Trophoblast cell (in vitro differentiated cells and primary cell): ENCODE measurements at regions not wholly inside any gene's neighbourhood (a gene's known extent, or its start where the extent isn't known, plus 50 kb on each side); places are given as distances from the start of the nearest gene placed in this dataset.

ENCODE experiments used
- DNase-seq, 2 donors: peaks; one replicate each; pipeline ENCODE4 v3.0.0-alpha.2; 2016
- H2AFZ ChIP-seq: 2 replicates; pipeline ENCODE4 v1.6.1; 2013; ENCODE audit warnings: low read length, moderate library complexity, mild to moderate bottlenecking; ENCODE audit not compliant: insufficient read depth, poor library complexity
- H2AK5ac ChIP-seq: 2 replicates; pipeline ENCODE4 v1.6.1; 2013; ENCODE audit warnings: mild to moderate bottlenecking, low read length
- H2BK120ac ChIP-seq: 2 replicates; pipeline ENCODE4 v1.6.1; 2013; ENCODE audit warnings: low read length, mild to moderate bottlenecking, moderate library complexity; ENCODE audit not compliant: insufficient read depth, poor library complexity
- H2BK12ac ChIP-seq: 2 replicates; pipeline ENCODE4 v1.6.1; 2013; ENCODE audit warnings: mild to moderate bottlenecking, low read length, moderate library complexity
- H2BK5ac ChIP-seq: 2 replicates; pipeline ENCODE4 v1.6.1; 2013; ENCODE audit warnings: low read length, low read depth, moderate library complexity, mild to moderate bottlenecking; ENCODE audit not compliant: poor library complexity
- H3K14ac ChIP-seq: 2 replicates; pipeline ENCODE4 v1.6.1; 2013; ENCODE audit warnings: mild to moderate bottlenecking, low read length
- H3K18ac ChIP-seq: 2 replicates; pipeline ENCODE4 v1.6.1; 2013; ENCODE audit warnings: mild to moderate bottlenecking, low read length
- H3K23ac ChIP-seq: 2 replicates; pipeline ENCODE4 v1.6.1; 2013; ENCODE audit warnings: low read length
- H3K27ac ChIP-seq: 2 replicates; pipeline ENCODE4 v1.5.1; 2013; ENCODE audit warnings: low read depth, mild to moderate bottlenecking, inconsistent platforms, low read length, moderate library complexity
- H3K27me3 ChIP-seq: 2 replicates; pipeline ENCODE4 v1.6.1; 2013; ENCODE audit warnings: inconsistent platforms, mild to moderate bottlenecking, low read length, moderate library complexity; ENCODE audit not compliant: insufficient read depth
- H3K36me3 ChIP-seq, 2 experiments: 1 replicate in 1 of 2; 2 replicates in 1 of 2; pipeline ENCODE4 v1.6.1; 2013; ENCODE audit warnings: low read length in 2 of 2, mild to moderate bottlenecking in 2 of 2, moderate library complexity in 1 of 2; ENCODE audit not compliant: insufficient read depth in 2 of 2, control insufficient read depth in 1 of 2
- H3K4ac ChIP-seq: 2 replicates; pipeline ENCODE4 v1.6.1; 2013; ENCODE audit warnings: low read depth, mild to moderate bottlenecking, low read length, moderate library complexity
- H3K4me1 ChIP-seq, 2 experiments: 1 replicate in 1 of 2; 2 replicates in 1 of 2; pipeline ENCODE4 v1.6.1; 2013; ENCODE audit warnings: low read length in 2 of 2, mild to moderate bottlenecking in 2 of 2, moderate library complexity in 1 of 2; ENCODE audit not compliant: insufficient read depth in 2 of 2, control insufficient read depth in 1 of 2
- H3K4me2 ChIP-seq: 2 replicates; pipeline ENCODE4 v1.6.1; 2013; ENCODE audit warnings: inconsistent platforms, mild to moderate bottlenecking, low read length, moderate library complexity
- H3K4me3 ChIP-seq: 2 replicates; pipeline ENCODE4 v1.5.1; 2013; ENCODE audit warnings: mild to moderate bottlenecking, low read depth, low read length, inconsistent platforms
- H3K79me1 ChIP-seq: one replicate; pipeline ENCODE4 v1.6.1; 2013; ENCODE audit warnings: low read length
- H3K79me2 ChIP-seq: 2 replicates; pipeline ENCODE4 v1.6.1; 2013; ENCODE audit warnings: low read length, mild to moderate bottlenecking; ENCODE audit not compliant: control insufficient read depth, insufficient read depth, poor library complexity
- H3K9ac ChIP-seq: 2 replicates; pipeline ENCODE4 v1.6.1; 2013; ENCODE audit warnings: mild to moderate bottlenecking, low read length
- H3K9me3 ChIP-seq: 2 replicates; pipeline ENCODE4 v1.6.1; 2013; ENCODE audit warnings: low read depth, mild to moderate bottlenecking, control low read depth, inconsistent platforms, low read length; ENCODE audit not compliant: insufficient read depth
- H4K12ac ChIP-seq: 2 replicates; pipeline ENCODE4 v1.6.1; 2013; ENCODE audit warnings: low read depth, mild to moderate bottlenecking, low read length, moderate library complexity
- H4K8ac ChIP-seq: 2 replicates; pipeline ENCODE4 v1.6.1; 2013; ENCODE audit warnings: low read depth, mild to moderate bottlenecking, low read length, moderate library complexity
- H4K91ac ChIP-seq: one replicate; pipeline ENCODE4 v1.6.1; 2013; ENCODE audit warnings: low read depth, mild to moderate bottlenecking, low read length, moderate library complexity
- WGBS: extraction: QIAGEN DNeasy Blood & Tissue Kit; methylation state at CpG from one replicate; pipeline ENCODE4 v1.1.7; 2013; ENCODE audit warnings: missing lambda C conversion rate; ENCODE audit not compliant: insufficient read length, insufficient coverage; ENCODE audit errors: extremely low coverage; 5-methylcytosine and 5-hydroxymethylcytosine counted together

- Histone ChIP-seq H2BK12ac (no peak overlapping the region), H4K8ac (no peak overlapping the region), H3K18ac (no peak overlapping the region), H3K4ac (no peak overlapping the region), H3K27ac (no peak overlapping the region), H2BK120ac (no peak overlapping the region), H3K4me2 (no peak overlapping the region), H2AFZ (no peak overlapping the region), H3K9ac (no peak overlapping the region), H3K9me3 (no peaks in the 10 kb centered on the region), H3K4me1 (no peaks in the 10 kb centered on the region), H3K14ac (no peak overlapping the region), H3K4me3 (no peak overlapping the region), H3K79me1 (no peaks in the 10 kb centered on the region), H3K27me3 (no peaks in the 10 kb centered on the region), H3K79me2 (no peaks in the 10 kb centered on the region), H4K12ac (no peak overlapping the region), H4K91ac (no peak overlapping the region), H2BK5ac (no peak overlapping the region), H3K23ac (no peak overlapping the region), H2AK5ac (no peak overlapping the region), H3K36me3 (no peaks in the 10 kb centered on the region)
- WGBS = 100% methylated on average over 1 of the region's 2 CpGs
- no peak for DNase-seq
These were observed 51.7 kb upstream of the RTL1 start for GRCh38 chr14:100955201-100955600.

DNA sequence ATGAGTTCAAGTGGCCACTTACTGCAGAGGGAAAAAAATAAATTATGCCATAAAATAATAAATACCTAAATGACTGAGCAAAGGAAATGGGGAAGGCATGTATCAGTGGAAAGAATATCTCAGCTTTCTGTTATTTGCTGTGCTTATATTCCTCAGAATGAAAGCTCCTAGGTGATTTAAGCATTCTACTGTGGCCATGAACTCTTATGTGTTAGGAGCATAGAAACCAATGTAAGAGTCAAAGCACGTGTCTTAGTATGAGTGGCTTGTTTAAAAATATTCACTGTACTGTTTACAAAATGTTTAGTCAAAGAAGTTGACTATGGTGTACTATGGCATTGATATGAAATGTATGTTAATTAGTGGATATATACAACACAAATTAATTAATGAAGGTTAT is 59.0 kb upstream of the RTL1 start:
- no peak overlapping the region for H2BK5ac ChIP-seq
- no peak overlapping the region for H3K14ac ChIP-seq
- H3K23ac ChIP-seq = no peak overlapping the region
- no peaks in the 10 kb centered on the region for H3K4me1 ChIP-seq
- H2AFZ ChIP-seq = no peak overlapping the region
- DNase-seq = no peak
- no peak overlapping the region for H3K4me2 ChIP-seq
- no peak overlapping the region for H4K8ac ChIP-seq
- no peak overlapping the region for H4K12ac ChIP-seq
- no peaks in the 10 kb centered on the region for H3K79me1 ChIP-seq
- no peak overlapping the region for H3K27ac ChIP-seq
- H3K9ac ChIP-seq = no peak overlapping the region
- H3K18ac ChIP-seq = no peak overlapping the region
- H4K91ac ChIP-seq = no peak overlapping the region
- H3K79me2 ChIP-seq = no peaks in the 10 kb centered on the region
- H3K27me3 ChIP-seq = no peaks in the 10 kb centered on the region
- H3K4me3 ChIP-seq = no peak overlapping the region
- WGBS = no CpG with 5 or more reads among the region's 1 CpG
- no peak overlapping the region for H2BK12ac ChIP-seq
- no peak overlapping the region for H2AK5ac ChIP-seq
- H3K36me3 ChIP-seq = no peaks in the 10 kb centered on the region
- peaks cover 3% of the 10 kb centered on the region for H3K9me3 ChIP-seq
- H2BK120ac ChIP-seq = no peak overlapping the region
- no peak overlapping the region for H3K4ac ChIP-seq

DNA sequence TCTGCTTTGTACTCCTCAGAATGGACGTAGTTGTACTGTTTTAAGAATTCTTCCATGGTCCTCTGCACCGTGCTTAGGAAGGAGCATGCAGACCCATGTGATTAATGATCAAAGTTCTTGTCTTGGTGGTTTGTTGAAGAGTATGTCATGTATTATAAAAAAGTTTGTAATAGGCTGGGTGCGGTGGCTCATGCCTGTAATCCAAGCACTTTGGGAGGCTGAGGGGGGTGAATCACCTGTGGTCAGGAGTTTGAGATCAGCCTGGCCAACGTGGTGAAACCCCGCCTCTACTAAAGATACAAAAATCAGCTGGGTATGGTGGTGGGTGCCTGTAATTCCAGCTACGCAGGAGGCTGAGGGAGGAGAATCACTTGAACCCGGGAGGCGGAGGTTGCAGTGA is 61.8 kb upstream of the RTL1 start:
- H3K18ac ChIP-seq = no peak overlapping the region
- H3K4me3 ChIP-seq = no peak overlapping the region
- WGBS = no CpG with 5 or more reads among the region's 8 CpGs
- H2AK5ac ChIP-seq = no peak overlapping the region
- no peak overlapping the region for H2AFZ ChIP-seq
- no peak overlapping the region for H3K27ac ChIP-seq
- no peak overlapping the region for H3K9ac ChIP-seq
- no peak overlapping the region for H2BK12ac ChIP-seq
- H4K12ac ChIP-seq = no peak overlapping the region
- H4K91ac ChIP-seq = no peak overlapping the region
- H3K4me1 ChIP-seq = no peaks in the 10 kb centered on the region
- H3K4me2 ChIP-seq = no peak overlapping the region
- H3K36me3 ChIP-seq = no peaks in the 10 kb centered on the region
- H4K8ac ChIP-seq = no peak overlapping the region
- DNase-seq = no peak
- no peak overlapping the region for H2BK5ac ChIP-seq
- no peaks in the 10 kb centered on the region for H3K79me2 ChIP-seq
- H3K14ac ChIP-seq = no peak overlapping the region
- peaks cover 3% of the 10 kb centered on the region for H3K9me3 ChIP-seq
- H3K79me1 ChIP-seq = no peaks in the 10 kb centered on the region
- no peak overlapping the region for H3K23ac ChIP-seq
- no peak overlapping the region for H3K4ac ChIP-seq
- H3K27me3 ChIP-seq = no peaks in the 10 kb centered on the region
- no peak overlapping the region for H2BK120ac ChIP-seq

- Histone ChIP-seq H2BK5ac (no peak overlapping the region), H3K9me3 (peaks cover 3% of the 10 kb centered on the region), H3K23ac (no peak overlapping the region), H3K4ac (no peak overlapping the region), H4K8ac (no peak overlapping the region), H2BK120ac (no peak overlapping the region), H3K4me3 (no peak overlapping the region), H3K27ac (no peak overlapping the region), H2AK5ac (no peak overlapping the region), H2BK12ac (no peak overlapping the region), H3K36me3 (no peaks in the 10 kb centered on the region), H3K4me2 (no peak overlapping the region), H4K91ac (no peak overlapping the region), H3K4me1 (no peaks in the 10 kb centered on the region), H3K79me2 (no peaks in the 10 kb centered on the region), H3K79me1 (no peaks in the 10 kb centered on the region), H3K14ac (no peak overlapping the region), H2AFZ (no peak overlapping the region), H3K27me3 (no peaks in the 10 kb centered on the region), H4K12ac (no peak overlapping the region), H3K9ac (no peak overlapping the region), H3K18ac (no peak overlapping the region)
- DNase-seq = no peak
- WGBS = no CpG with 5 or more reads among the region's 3 CpGs
These were observed 63.7 kb upstream of the RTL1 start for GRCh38 chr14:100967178-100967577.
